NCI-H1930 (cell line): ENCODE measurements at regions not wholly inside any gene's neighbourhood (a gene's known extent, or its start where the extent isn't known, plus 50 kb on each side); places are given as distances from the start of the nearest gene placed in this dataset.
"Not testable (repeated sequence)": the region's sequence is repeated elsewhere in the genome, so short reads cannot be mapped to it uniquely, and the experiment has no call there.

ENCODE experiments used
- DNase-seq, 2 experiments: peaks; one replicate each; lab custom pipeline; 2025; lab: John Stamatoyannopoulos, UW

GRCh38 chr3:6438031-6438430, 422.9 kb upstream of the GRM7 start:
- DNase-seq = no peak

- no peak for DNase-seq
Observed at GRCh38 chr3:6439226-6439625, 421.7 kb upstream of the GRM7 start.

GRCh38 chr3:6439824-6440223, 421.1 kb upstream of the GRM7 start:
- no peak for DNase-seq

DNA sequence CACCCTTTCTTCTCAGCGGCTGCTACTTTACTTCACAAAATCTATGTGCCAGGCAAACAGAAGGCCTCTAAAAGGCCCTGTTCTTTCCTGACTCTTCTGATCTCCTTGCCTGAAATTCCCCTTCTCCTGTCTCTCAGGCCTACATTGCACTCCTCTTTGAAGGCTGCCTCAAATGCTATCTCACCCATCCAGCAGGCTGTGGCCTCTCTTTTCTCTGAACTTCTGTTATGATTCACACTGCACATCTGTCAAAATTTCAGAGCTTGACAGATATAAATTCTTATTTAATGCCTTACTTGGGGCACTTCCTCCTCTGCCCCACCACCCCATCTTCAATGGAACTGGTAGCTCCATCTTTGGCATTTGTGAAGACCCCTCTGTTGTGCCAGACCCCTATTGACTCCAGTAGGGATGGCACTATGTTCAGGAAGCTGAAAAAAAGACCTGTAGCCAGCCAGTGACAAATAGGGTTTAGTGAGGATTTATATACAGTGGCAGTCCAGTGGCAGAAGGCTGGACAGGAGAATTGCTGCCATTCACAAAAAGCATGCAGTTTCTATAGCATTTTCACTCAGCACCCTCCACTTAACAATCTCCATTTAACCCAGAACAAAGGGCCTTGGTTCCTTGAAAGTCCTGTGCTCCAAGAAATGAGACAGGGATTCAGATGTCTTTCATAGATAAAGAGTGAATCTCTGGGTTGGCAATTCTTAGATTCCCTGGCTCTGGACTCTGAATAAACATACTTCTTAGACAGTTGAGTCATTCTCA, 415.8 kb upstream of the GRM7 start:
- no peak for DNase-seq

- no peak for DNase-seq
Observed at GRCh38 chr3:6447166-6447801, 413.6 kb upstream of the GRM7 start.

DNA sequence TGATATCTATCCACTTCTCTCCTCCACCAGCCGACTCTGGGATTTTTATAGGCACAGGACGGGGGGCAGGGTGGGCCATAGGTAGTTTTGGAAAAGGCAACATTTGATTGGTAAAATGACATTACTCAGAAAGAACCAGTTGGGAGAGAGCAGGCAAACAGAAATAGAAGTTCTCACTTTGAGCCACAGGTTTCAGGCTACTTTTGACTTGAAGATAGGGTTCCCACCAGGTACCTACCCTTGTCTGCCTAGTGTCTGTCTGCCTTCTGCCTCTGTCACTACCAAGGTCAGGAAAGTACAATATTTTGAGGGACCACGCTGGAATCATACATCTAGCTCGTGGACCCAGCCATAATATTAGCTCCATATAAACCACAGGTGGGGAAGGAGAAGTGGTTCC, 412.9 kb upstream of the GRM7 start:
- no peak for DNase-seq

GRCh38 chr3:6449099-6449498, 411.8 kb upstream of the GRM7 start:
- no peak for DNase-seq

GRCh38 chr3:6452974-6453373, 407.9 kb upstream of the GRM7 start:
- DNase-seq = no peak

DNA sequence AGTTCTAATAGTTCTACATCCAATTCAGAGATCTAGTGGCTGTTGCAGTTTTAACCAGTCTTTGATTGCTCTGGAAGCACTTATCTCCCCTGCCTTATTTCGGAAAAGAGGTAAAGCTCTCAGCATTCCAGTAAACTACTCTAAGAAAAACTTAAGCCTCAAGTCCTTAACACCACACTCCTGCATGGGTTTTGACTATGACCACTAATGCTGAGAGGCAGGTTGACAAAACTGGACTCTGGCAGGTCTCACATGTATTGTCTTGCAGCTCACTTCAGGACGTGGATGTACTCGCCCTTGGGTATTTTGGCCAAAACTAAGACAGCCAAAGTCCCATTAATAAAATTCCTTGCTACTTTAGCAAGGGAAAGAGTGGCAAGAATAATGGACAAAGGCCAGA, 405.9 kb upstream of the GRM7 start:
- DNase-seq = no peak

DNA sequence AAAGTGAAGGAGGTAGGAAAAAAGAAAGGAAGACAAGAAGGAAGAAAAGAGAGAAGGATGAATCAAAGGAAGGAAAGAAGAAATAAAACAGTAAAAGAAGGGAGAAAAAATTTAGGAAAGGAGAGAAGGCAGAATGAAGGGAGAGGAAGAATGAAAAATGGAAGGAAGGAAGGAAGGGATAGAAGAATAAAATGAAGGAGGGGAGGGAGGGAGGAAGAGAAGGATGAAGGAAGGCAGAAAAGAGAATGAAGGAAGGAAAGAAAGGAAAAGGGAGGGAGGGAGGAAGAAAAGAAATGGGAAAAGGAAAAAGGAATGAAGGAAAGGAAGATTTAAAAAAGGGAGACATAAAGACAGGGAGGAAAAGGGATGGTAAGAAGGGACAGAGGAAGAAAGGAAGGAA, 393.7 kb upstream of the GRM7 start:
- no peak for DNase-seq

DNA sequence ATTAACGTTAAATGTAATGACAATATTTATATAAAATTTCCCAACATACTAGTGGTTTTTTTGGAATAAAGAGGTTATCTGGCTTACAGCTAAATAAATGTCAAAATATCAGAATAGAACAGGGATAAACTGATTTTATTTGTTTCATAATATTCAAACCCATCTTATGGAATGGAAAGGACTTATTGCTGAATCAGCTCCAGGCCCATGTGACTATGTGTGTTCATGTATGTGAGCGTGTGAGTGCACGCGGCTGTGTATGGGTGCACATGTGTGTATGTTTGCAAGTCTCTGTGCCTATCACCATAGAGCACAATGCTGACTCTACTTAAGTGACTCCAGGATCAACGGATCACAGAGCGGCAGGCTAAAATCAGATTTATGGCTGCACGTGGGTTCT, 392.3 kb upstream of the GRM7 start:
- DNase-seq = no peak

DNA sequence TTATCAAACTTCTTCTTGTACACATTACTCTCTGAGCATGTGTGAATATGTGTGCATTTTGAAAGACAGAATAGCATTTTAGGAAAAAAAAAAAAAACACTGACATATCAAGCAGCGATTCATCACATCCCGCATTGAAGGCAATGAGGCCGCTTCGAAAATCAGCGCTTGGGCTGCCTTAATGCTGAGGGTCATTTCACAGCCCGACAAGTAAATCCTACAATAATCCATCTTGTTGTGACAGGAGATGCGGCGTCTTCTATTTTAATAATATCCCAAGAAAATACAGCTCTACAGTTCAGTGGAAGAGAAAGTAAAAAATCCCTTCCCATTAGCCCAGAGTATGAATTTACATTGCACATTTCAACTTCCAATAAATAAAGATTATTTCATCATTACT, 389.2 kb upstream of the GRM7 start:
- no peak for DNase-seq

DNA sequence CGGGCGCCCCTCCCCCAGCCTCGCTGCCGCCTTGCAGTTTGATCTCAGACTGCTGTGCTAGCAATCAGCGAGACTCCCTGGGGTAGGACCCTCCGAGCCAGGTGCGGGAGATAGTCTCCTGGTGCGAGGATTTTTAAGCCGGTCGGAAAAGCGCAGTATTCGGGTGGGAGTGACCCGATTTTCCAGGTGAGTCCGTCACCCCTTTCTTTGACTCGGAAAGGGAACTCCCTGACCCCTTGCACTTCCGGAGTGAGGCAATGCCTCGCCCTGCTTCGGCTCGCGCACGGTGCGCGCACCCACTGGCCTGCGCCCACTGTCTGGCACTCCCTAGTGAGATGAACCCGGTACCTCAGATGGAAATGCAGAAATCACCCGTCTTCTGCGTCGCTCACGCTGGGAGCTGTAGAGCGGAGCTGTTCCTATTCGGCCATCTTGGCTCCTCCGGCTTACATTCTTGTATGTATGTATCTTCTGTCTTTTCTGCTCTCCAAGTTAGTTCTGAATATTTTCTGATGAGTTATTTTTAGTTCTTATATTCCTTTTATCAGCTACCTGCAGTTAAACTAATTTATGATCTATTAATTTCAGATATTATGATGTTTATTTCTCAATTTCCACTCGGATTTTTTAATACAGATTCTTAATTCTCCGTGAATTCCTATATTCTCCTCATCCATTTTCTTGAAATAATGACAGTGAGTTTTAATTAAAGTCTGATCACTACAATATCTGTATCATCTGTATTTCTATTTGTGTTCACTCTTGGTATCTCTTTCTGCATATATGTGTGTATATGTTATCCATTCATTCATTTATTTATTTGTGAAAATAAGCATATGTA, 370.2 kb upstream of the GRM7 start:
- DNase-seq = not testable (repeated sequence)

- DNase-seq = no peak
Observed at GRCh38 chr3:6491768-6492167, 369.1 kb upstream of the GRM7 start.

DNA sequence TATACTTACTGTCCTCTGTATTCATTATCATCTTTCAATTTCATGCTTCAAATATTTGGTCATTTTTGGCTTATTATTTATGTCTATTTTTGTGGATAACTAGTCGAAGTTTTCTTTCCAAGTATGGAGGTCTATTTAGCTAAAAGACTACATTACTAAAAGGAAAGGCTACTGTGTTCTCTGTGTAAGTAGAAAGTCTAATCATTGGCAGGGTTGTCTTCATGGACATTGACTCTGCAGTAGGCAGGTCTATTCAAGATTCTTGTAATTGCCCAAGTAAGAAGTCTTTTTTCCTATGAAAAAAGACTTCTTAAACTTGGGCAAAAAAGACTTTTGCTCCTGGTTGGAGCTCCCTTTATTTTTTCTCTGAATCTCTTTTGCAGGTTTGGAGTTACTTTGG, 368.6 kb upstream of the GRM7 start:
- DNase-seq = no peak

DNA sequence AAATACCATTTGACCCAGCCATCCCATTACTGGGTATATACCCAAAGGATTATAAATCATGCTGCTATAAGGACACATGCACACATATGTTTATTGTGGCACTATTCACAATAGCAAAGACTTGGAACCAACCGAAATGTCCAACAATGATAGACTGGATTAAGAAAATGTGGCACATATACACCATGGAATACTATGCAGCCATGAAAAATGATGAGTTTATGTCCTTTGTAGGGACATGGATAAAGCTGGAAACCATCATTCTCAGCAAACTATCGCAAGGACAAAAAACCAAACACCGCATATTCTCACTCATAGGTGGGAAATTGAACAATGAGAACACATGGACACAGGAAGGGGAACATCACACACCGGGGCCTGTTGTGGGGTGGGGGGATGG, 362.0 kb upstream of the GRM7 start:
- not testable (repeated sequence) for DNase-seq

DNA sequence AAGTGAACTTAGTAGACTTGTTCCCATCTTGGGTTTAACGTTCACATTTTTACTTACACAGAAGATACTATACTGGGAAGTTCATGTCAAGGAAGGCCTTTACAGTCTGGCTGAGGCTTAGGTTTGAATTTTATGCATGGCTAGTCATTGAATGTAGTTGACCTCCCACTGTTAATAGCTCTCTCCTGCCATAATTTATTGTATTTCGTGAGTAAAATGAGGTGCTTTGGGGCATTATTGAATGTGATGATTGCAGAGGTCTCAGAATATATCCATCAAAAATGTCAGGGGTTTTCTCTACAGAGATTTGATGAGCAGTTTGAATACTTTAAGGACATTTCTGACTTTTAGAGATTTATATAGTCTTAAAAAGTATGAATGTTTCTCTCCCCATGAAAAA, 356.6 kb upstream of the GRM7 start:
- no peak for DNase-seq

DNA sequence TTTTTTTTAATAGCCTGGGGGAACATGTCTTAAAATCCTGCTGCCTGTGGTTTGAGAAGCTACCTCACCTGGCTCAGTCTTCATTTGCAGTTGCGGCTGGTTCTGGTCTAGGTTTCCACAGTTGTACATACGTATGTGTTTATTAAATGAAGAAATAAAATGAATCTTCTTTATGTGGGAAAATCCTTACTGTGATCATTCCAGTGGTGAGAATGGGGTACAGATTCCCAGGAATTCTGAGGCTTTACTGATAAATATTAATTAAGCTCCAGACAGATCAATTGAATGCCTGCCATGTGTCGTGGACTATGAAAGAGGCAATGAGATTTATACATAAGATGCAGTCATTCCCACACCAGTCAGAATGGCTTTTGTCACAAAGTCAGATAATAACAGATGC, 356.1 kb upstream of the GRM7 start:
- no peak for DNase-seq

GRCh38 chr3:6508410-6508759, 352.5 kb upstream of the GRM7 start:
- no peak for DNase-seq

GRCh38 chr3:6509576-6509975, 351.3 kb upstream of the GRM7 start:
- DNase-seq = no peak

- no peak for DNase-seq
Observed at GRCh38 chr3:6510713-6511112, 350.2 kb upstream of the GRM7 start.

DNA sequence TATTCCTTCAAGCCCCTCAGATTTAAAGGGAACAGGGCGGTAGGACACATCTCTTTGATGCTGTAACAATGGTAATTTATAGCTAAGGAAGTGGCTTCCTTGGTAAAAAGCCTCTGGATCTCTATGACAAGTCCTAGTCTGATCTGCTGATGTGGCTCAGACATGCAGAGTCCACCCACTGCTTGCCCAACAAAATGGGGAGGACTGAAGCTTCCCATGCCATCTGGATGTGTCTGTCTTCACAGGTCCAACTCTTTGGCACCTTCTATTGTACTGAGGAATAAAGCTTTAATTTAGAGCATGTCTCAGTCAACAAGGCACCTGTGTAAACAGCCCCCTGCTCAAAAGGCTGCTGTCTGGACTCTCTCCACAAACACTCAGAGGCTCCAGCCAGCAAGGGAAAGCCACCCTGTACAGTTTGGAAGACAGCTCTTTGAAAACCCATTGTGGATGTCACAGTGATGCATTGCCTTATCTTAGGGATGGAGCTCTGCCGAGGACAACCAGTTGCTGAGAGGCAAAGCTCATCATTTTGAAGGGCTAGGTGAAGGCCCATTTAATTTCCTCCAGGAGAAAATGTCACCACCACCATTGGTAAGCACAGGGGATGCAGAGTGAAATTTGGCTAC, 348.6 kb upstream of the GRM7 start:
- DNase-seq = peak in 1 of 2 experiments; percentile 1

GRCh38 chr3:6516143-6516542, 344.8 kb upstream of the GRM7 start:
- no peak for DNase-seq
